DOHH2 (cell line): ENCODE measurements at regions not wholly inside any gene's neighbourhood (a gene's known extent, or its start where the extent isn't known, plus 50 kb on each side); places are given as distances from the start of the nearest gene placed in this dataset.
A peak's percentile ranks its signal among the peaks of the same experiment; 100 is the strongest.

Experiments
- H3F3A ChIP-seq: fragments of 200-600 bp; sonication (generic), shearing (Covaris generic); 2 replicates; pipeline ENCODE4 v1.6.0; 2016; ENCODE audit warnings: antibody characterized with exemption, mild to moderate bottlenecking; ENCODE audit not compliant: control insufficient read depth, insufficient read depth
- H3K27ac ChIP-seq: fragments of 200-600 bp; sonication (generic); 2 replicates; pipeline ENCODE4 v1.5.1; 2014; ENCODE audit warnings: low read depth, mild to moderate bottlenecking, low read length, moderate library complexity
- H3K27me3 ChIP-seq: fragments of 200-600 bp; sonication (generic); 2 replicates; pipeline ENCODE4 v1.6.1; 2014; ENCODE audit warnings: mild to moderate bottlenecking, low read length, mixed read lengths; ENCODE audit not compliant: control insufficient read depth
- H3K36me3 ChIP-seq: fragments of 200-600 bp; sonication (generic); 2 replicates; pipeline ENCODE4 v1.6.1; 2014; ENCODE audit warnings: mild to moderate bottlenecking, low read length, moderate library complexity, mixed read lengths; ENCODE audit not compliant: control insufficient read depth
- H3K4me1 ChIP-seq: fragments of 200-600 bp; sonication (generic); 2 replicates; pipeline ENCODE4 v1.6.1; 2014; ENCODE audit warnings: mild to moderate bottlenecking, low read length, mixed read lengths; ENCODE audit not compliant: control insufficient read depth
- H3K4me2 ChIP-seq: fragments of 200-600 bp; sonication (generic); 2 replicates; pipeline ENCODE4 v1.6.0; 2014; ENCODE audit warnings: mild to moderate bottlenecking, low read length, moderate library complexity
- H3K4me3 ChIP-seq: fragments of 200-600 bp; sonication (generic); 2 replicates; pipeline ENCODE4 v1.5.1; 2014; ENCODE audit warnings: mild to moderate bottlenecking, low read length, mixed read lengths
- H3K79me2 ChIP-seq: fragments of 200-600 bp; sonication (generic); 2 replicates; pipeline ENCODE4 v1.6.1; 2014; ENCODE audit warnings: mild to moderate bottlenecking, low read length, mixed read lengths; ENCODE audit not compliant: control insufficient read depth
- H3K9me2 ChIP-seq: fragments of 200-600 bp; sonication (generic); replicated peaks from 2 replicates; pipeline ENCODE4 v1.6.1; 2014; ENCODE audit warnings: mild to moderate bottlenecking, low read length, mixed read lengths; ENCODE audit not compliant: control insufficient read depth
- H3K9me3 ChIP-seq: fragments of 200-600 bp; sonication (generic); 2 replicates; pipeline ENCODE4 v1.6.1; 2014; ENCODE audit warnings: antibody characterized with exemption, low read length, mixed read lengths; ENCODE audit not compliant: control insufficient read depth, insufficient read depth
- H4K20me1 ChIP-seq: fragments of 200-600 bp; sonication (generic); 2 replicates; pipeline ENCODE4 v1.6.0; 2014; ENCODE audit warnings: low read depth, mild to moderate bottlenecking, antibody characterized with exemption, low read length, moderate library complexity; ENCODE audit not compliant: control insufficient read depth, insufficient read depth
- EZH2phosphoT487 ChIP-seq: fragments of 200-600 bp; sonication (generic); IDR thresholded peaks from 2 replicates; pipeline ENCODE4 v1.6.1; 2017; ENCODE audit warnings: borderline replicate concordance, mild to moderate bottlenecking, antibody characterized with exemption, low read length, moderate library complexity, mixed read lengths
- TF ChIP-seq, protein P1 (sequence below): fragments of 200-600 bp; sonication (generic); IDR thresholded peaks from one replicate; pipeline ENCODE4 v1.5.1; 2014; ENCODE audit warnings: antibody characterized with exemption, mild to moderate bottlenecking, low read depth, low read length; ENCODE audit not compliant: poor library complexity, severe bottlenecking

DNA sequence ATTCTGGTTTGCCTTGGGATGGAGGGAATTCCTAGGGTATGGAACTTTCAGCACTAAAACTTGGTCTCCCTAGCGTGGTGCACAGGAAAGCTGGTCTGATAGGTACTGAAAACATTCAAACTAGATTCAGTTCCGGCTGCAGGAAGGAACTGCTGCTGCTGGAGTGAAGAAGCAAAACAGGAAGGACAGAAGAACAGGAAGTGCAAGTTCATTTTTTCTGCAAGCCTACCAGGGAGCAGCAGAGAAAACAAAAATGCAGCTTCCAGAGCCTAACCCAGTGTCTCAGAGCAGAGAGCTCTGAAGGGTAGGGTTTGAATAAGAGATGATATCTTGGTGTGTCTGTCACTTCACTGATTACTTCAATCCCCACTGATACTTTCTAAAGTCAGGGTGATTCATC, 165.2 kb downstream of the VRK1 start:
- Histone ChIP-seq H3K9me2 (no peaks in the 10 kb centered on the region), H3K4me1 (peaks cover 20% of the 10 kb centered on the region), H3K79me2 (no peaks in the 10 kb centered on the region), H3K4me2 (peak overlapping the region; percentile 63), H3F3A (no peaks in the 10 kb centered on the region), H3K36me3 (peaks cover 10% of the 10 kb centered on the region), H3K4me3 (peak overlapping the region; percentile 60), H3K9me3 (peaks cover 28% of the 10 kb centered on the region), H4K20me1 (no peaks in the 10 kb centered on the region), H3K27me3 (no peaks in the 10 kb centered on the region), H3K27ac (peak overlapping the region; percentile 64)
- no peak for TF ChIP-seq EZH2phosphoT487
- TF ChIP-seq, protein P1, sequence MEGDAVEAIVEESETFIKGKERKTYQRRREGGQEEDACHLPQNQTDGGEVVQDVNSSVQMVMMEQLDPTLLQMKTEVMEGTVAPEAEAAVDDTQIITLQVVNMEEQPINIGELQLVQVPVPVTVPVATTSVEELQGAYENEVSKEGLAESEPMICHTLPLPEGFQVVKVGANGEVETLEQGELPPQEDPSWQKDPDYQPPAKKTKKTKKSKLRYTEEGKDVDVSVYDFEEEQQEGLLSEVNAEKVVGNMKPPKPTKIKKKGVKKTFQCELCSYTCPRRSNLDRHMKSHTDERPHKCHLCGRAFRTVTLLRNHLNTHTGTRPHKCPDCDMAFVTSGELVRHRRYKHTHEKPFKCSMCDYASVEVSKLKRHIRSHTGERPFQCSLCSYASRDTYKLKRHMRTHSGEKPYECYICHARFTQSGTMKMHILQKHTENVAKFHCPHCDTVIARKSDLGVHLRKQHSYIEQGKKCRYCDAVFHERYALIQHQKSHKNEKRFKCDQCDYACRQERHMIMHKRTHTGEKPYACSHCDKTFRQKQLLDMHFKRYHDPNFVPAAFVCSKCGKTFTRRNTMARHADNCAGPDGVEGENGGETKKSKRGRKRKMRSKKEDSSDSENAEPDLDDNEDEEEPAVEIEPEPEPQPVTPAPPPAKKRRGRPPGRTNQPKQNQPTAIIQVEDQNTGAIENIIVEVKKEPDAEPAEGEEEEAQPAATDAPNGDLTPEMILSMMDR = no peak

DNA sequence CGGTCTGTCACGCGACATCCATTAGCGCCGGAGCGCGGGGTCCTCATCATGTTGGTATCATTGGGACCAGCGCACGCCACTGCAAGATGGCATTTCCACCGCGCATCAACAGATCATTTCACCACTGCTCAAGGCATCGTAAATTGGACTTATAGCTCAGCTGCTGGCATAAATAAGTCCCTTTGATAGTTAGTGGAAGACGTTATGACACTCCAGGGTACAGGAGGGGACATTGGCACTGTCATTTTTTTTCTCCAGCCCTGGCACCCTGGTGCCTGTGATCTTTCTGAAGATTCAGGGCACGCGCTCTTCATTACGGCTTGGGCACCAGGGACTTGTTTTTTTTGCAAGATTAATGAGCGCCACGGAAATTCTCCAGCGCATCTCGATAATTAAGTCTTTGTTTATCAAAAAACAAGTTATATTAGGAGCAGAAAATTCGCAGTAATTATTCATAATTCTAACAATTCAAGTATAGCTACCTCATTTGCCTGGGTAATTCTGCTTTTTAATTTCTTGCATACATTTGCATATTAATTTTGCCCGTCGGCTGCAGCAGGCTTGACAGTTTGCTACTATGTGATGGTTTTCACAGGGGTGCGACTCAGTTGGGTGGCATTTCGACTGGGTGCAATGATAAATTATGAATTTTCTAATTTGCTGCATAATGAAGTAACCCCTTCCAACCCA, 167.7 kb downstream of the VRK1 start:
- Histone ChIP-seq H3K9me3 (peaks cover 34% of the 10 kb centered on the region), H3F3A (no peaks in the 10 kb centered on the region), H3K79me2 (no peaks in the 10 kb centered on the region), H3K27me3 (no peaks in the 10 kb centered on the region), H3K9me2 (no peaks in the 10 kb centered on the region), H3K4me1 (peaks cover 20% of the 10 kb centered on the region), H3K4me2 (no peak overlapping the region), H3K27ac (no peak overlapping the region), H3K4me3 (no peak overlapping the region), H4K20me1 (no peaks in the 10 kb centered on the region), H3K36me3 (peaks cover 10% of the 10 kb centered on the region)
- TF ChIP-seq, protein P1 = no peak
- no peak for TF ChIP-seq EZH2phosphoT487

DNA sequence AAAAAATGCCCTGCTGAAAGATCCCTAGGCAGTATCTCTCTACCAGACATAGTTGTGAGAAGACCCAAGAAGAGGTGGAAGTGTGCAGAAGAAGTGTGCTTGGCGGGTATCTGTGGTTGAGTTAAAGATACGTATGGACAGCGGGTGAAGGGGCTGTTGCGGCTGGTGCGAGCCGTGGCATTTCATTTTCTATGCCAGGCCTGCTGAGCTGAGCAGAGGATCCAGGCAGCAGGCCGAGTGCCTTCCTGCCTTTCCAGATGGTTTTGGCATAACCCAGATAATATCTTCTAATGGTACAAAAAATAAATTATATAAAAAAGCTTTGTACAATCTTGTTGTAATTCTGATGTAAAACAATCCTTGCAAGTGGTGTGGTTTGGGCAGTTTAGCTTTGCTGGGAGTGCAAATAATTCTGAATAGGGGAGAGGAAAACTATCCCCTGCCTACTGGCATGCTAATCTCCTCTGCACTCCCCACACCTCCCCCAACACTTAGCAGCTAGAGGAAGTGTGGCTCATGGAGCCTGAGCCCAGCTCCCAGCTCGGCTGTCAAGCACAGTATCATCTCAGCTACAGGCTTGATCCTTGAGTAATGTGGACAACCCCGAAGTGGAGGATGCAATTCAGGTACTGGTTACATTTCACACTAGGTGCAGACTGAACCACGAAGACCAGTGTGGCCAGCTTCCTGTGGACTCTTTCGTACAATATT, 168.9 kb downstream of the VRK1 start:
- no peaks in the 10 kb centered on the region for H3K27me3 ChIP-seq
- no peaks in the 10 kb centered on the region for H4K20me1 ChIP-seq
- H3K27ac ChIP-seq = no peak overlapping the region

More for the DNA sequence above, 168.9 kb downstream of the VRK1 start:
- Histone ChIP-seq H3K79me2 (no peaks in the 10 kb centered on the region), H3K4me1 (peaks cover 14% of the 10 kb centered on the region), H3K4me2 (no peak overlapping the region), H3K4me3 (no peak overlapping the region), H3F3A (no peaks in the 10 kb centered on the region), H3K9me2 (no peaks in the 10 kb centered on the region), H3K9me3 (peaks cover 32% of the 10 kb centered on the region), H3K36me3 (peaks cover 10% of the 10 kb centered on the region)
- no peak for TF ChIP-seq EZH2phosphoT487
- TF ChIP-seq, protein P1 = no peak
